ENCODE measurements at regions not wholly inside any gene's neighbourhood (a gene's known extent, or its start where the extent isn't known, plus 50 kb on each side); places are given as distances from the start of the nearest gene placed in this dataset.
"Not testable (repeated sequence)": the region's sequence is repeated elsewhere in the genome, so short reads cannot be mapped to it uniquely, and the experiment has no call there.

- no peak overlapping the region for H3K27ac Mint-ChIP-seq
- DNase-seq: no peak
- H3K36me3 Mint-ChIP-seq (ENCODE audit: low read depth): no peaks in the 10 kb centered on the region
- ATAC-seq: no peak
- no peak overlapping the region for H3K4me3 Mint-ChIP-seq
- no peaks in the 10 kb centered on the region for H3K27me3 Mint-ChIP-seq
- H3K4me1 Mint-ChIP-seq: no peaks in the 10 kb centered on the region
- H3K9me3 Mint-ChIP-seq: peaks cover 4% of the 10 kb centered on the region
Observed at GRCh38 chr14:26655128-26655527, 57.3 kb upstream of the NOVA1 start.

GRCh38 chr14:26663506-26663905 is 65.7 kb upstream of the NOVA1 start:
- no peak overlapping the region for H3K27ac Mint-ChIP-seq
- H3K36me3 Mint-ChIP-seq (ENCODE audit: low read depth): no peaks in the 10 kb centered on the region
- H3K4me1 Mint-ChIP-seq: no peaks in the 10 kb centered on the region
- H3K4me3 Mint-ChIP-seq: no peak overlapping the region
- DNase-seq (no peak), ATAC-seq (no peak)
- H3K9me3 Mint-ChIP-seq: peaks cover 30% of the 10 kb centered on the region
- H3K27me3 Mint-ChIP-seq: no peaks in the 10 kb centered on the region

DNA sequence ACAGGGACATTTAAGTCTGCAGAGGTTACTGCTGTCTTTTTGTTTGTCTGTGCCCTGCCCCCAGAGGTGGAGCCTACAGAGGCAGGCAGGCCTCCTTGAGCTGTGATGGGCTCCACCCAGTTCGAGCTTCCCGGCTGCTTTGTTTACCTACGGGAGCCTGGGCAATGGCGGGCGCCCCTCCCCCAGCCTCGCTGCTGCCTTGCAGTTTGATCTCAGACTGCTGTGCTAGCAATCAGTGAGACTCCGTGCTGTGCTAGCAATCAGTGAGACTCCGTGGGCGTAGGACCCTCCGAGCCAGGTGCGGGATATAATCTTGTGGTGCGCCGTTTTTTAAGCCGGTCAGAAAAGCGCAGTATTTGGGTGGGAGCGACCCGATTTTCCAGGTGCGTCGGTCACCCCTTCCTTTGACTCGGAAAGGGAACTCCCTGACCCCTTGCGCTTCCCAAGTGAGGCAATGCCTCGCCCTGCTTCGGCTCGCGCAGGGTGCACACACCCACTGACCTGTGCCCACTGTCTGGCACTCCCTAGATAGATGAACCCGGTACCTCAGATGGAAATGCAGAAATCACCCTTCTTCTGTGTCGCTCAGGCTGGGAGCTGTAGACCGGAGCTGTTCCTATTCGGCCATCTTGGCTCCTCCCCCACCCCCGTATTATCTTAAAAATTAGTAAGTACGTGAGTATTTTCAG is 81.0 kb upstream of the NOVA1 start:
- H3K27ac Mint-ChIP-seq; DNase-seq; H3K27me3 Mint-ChIP-seq; H3K4me1 Mint-ChIP-seq; ATAC-seq; H3K4me3 Mint-ChIP-seq; H3K36me3 Mint-ChIP-seq (ENCODE audit: low read depth): not testable (repeated sequence)
- H3K9me3 Mint-ChIP-seq: peaks cover 18% of the 10 kb centered on the region

- Mint-ChIP-seq H3K9me3 (peaks cover 7% of the 10 kb centered on the region), H3K27me3 (no peaks in the 10 kb centered on the region), H3K4me3 (no peak overlapping the region), H3K27ac (no peak overlapping the region), H3K4me1 (no peaks in the 10 kb centered on the region), H3K36me3 (ENCODE audit: low read depth) (no peaks in the 10 kb centered on the region)
- no peak for DNase-seq
- ATAC-seq: no peak
Observed at GRCh38 chr14:26685401-26685800, 87.6 kb upstream of the NOVA1 start.

- no peak for DNase-seq
- peaks cover 9% of the 10 kb centered on the region for H3K9me3 Mint-ChIP-seq
- no peak overlapping the region for H3K4me3 Mint-ChIP-seq
- no peak for ATAC-seq
- H3K4me1 Mint-ChIP-seq: no peaks in the 10 kb centered on the region
- no peak overlapping the region for H3K27ac Mint-ChIP-seq
- H3K36me3 Mint-ChIP-seq (ENCODE audit: low read depth): no peaks in the 10 kb centered on the region
- H3K27me3 Mint-ChIP-seq: no peaks in the 10 kb centered on the region
Observed at GRCh38 chr14:26687301-26687837, 89.5 kb upstream of the NOVA1 start.

DNA sequence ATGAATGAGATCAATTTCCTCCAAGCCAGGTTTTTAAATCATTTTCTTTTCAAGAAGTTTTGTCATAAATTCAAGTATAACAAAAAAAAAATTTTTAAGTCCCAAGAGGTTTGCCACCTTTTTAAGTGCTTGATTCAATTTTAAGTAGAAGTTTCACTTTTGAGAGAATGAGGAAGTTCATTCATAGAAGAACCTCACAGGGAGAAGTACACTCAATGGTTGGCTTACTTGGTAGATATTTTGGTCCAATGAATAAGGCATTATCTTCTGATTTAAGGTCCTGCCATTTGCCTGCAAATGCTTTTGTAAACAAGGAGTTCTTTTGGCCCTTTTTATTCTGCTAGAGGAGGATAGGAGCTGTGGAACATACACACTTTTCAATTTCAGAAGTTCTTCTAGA is 96.7 kb upstream of the NOVA1 start:
- ATAC-seq: no peak
- peaks cover 25% of the 10 kb centered on the region for H3K9me3 Mint-ChIP-seq
- no peaks in the 10 kb centered on the region for H3K36me3 Mint-ChIP-seq (ENCODE audit: low read depth)
- H3K27me3 Mint-ChIP-seq: no peaks in the 10 kb centered on the region
- H3K4me3 Mint-ChIP-seq: no peak overlapping the region
- H3K4me1 Mint-ChIP-seq: no peaks in the 10 kb centered on the region
- DNase-seq: no peak
- no peak overlapping the region for H3K27ac Mint-ChIP-seq

- H3K36me3 Mint-ChIP-seq (ENCODE audit: low read depth): no peaks in the 10 kb centered on the region
- peaks cover 16% of the 10 kb centered on the region for H3K9me3 Mint-ChIP-seq
- H3K4me3 Mint-ChIP-seq: no peak overlapping the region
Observed at GRCh38 chr14:26702721-26703230, 104.9 kb upstream of the NOVA1 start.

GRCh38 chr14:26703686-26704366 is 106.0 kb upstream of the NOVA1 start:
- Mint-ChIP-seq H3K9me3 (peaks cover 10% of the 10 kb centered on the region), H3K27me3 (no peaks in the 10 kb centered on the region), H3K4me3 (no peak overlapping the region), H3K27ac (no peak overlapping the region), H3K4me1 (no peaks in the 10 kb centered on the region), H3K36me3 (ENCODE audit: low read depth) (no peaks in the 10 kb centered on the region)
- DNase-seq (no peak), ATAC-seq (no peak)

More at GRCh38 chr14:26702721-26703230, 104.9 kb upstream of the NOVA1 start:
- ATAC-seq (no peak), DNase-seq (no peak)
- no peaks in the 10 kb centered on the region for H3K27me3 Mint-ChIP-seq
- H3K4me1 Mint-ChIP-seq: no peaks in the 10 kb centered on the region
- no peak overlapping the region for H3K27ac Mint-ChIP-seq

- Mint-ChIP-seq H3K36me3 (ENCODE audit: low read depth) (no peaks in the 10 kb centered on the region), H3K9me3 (peaks cover 4% of the 10 kb centered on the region), H3K27ac (no peak overlapping the region), H3K27me3 (no peaks in the 10 kb centered on the region), H3K4me3 (no peak overlapping the region), H3K4me1 (no peaks in the 10 kb centered on the region)
- ATAC-seq (no peak), DNase-seq (no peak)
Observed at GRCh38 chr14:26707234-26707633, 109.4 kb upstream of the NOVA1 start.

- H3K4me3 Mint-ChIP-seq: no peak overlapping the region
- H3K9me3 Mint-ChIP-seq: peaks cover 4% of the 10 kb centered on the region
- ATAC-seq (no peak), DNase-seq (no peak)
- H3K27ac Mint-ChIP-seq: no peak overlapping the region
- H3K36me3 Mint-ChIP-seq (ENCODE audit: low read depth): no peaks in the 10 kb centered on the region
- no peaks in the 10 kb centered on the region for H3K4me1 Mint-ChIP-seq
- H3K27me3 Mint-ChIP-seq: no peaks in the 10 kb centered on the region
Observed at GRCh38 chr14:26709019-26709418, 111.2 kb upstream of the NOVA1 start.

DNA sequence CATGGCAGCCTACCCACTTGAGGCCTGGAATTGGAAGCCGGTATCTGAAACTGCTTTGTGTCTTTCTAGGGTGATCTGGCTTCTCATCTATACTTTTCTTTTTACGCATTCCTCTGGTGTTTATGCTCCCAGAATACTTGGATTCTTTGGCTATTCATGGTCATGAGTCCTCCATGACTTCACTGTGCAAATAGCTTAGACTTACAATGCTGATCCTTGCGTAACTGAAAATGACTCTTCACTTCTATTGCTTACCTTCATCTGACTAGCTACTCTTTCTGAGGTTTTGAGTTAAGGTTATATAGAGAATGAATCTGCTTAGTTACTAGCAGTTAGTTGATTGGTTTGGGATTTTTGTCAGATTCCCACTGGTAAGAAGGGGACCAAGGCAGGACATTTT is 121.7 kb upstream of the NOVA1 start:
- Mint-ChIP-seq H3K9me3 (peaks cover 17% of the 10 kb centered on the region), H3K4me3 (no peak overlapping the region), H3K27ac (no peak overlapping the region), H3K27me3 (no peaks in the 10 kb centered on the region), H3K36me3 (ENCODE audit: low read depth) (no peaks in the 10 kb centered on the region), H3K4me1 (no peaks in the 10 kb centered on the region)
- no peak for ATAC-seq
- no peak for DNase-seq

DNA sequence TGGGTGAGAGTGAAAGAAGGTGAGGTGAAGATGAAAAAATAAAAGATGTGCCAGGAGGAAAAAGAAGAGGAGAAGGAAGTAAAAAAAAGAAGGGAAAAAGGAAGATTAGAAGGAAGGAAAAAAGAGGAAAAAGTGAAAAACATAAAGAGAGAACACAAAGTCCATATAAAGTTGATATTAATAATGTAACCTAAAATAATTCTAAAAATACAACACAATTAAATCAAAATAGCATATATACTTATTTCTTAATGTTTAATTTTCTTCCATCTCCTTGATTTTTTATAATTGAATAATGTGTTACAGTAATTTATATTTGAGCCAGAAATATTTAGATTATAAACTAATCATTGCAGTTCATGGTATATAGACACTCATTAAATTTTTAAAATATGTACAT is 124.4 kb upstream of the NOVA1 start:
- Mint-ChIP-seq H3K9me3 (peaks cover 6% of the 10 kb centered on the region), H3K27ac (no peak overlapping the region), H3K4me1 (no peaks in the 10 kb centered on the region), H3K27me3 (no peaks in the 10 kb centered on the region), H3K4me3 (no peak overlapping the region), H3K36me3 (ENCODE audit: low read depth) (no peaks in the 10 kb centered on the region)
- no peak for ATAC-seq
- no peak for DNase-seq

GRCh38 chr14:26729851-26730250 is 132.0 kb upstream of the NOVA1 start:
- Mint-ChIP-seq H3K9me3 (peaks cover 11% of the 10 kb centered on the region), H3K27ac (no peak overlapping the region), H3K27me3 (no peaks in the 10 kb centered on the region), H3K4me3 (no peak overlapping the region), H3K36me3 (ENCODE audit: low read depth) (no peaks in the 10 kb centered on the region), H3K4me1 (no peaks in the 10 kb centered on the region)
- DNase-seq (no peak), ATAC-seq (no peak)

DNA sequence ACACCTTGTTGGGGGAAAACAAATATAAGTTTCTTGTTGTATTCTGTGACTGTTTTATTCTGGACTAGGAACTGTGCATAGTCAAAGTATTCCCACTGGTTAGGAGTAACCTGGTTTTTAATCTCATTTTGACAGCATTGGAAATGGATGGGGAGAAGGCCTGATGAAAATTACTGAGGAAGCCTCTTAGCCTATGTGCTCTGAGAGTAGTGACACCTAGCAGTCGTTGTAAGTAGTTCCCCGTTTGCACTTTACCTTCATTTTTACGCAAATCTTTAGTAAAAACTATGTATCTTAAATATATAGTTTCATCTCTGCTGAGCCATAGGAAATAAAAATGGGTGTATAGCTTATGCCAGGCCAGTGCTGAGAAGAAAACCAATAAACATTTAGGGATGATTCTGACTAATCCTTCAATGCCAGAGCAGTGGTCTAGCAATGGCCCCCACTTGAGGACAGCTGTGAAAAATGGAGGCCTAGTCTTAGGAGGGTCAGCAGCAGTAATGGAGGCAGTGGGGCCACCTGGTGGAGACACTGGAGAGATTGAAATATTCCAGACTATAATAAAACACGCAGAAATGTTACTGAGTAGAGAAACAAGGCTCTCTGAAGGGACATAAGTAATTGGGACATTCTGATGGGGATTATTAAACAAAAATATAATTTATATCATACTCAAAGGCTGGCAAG is 133.2 kb upstream of the NOVA1 start:
- H3K9me3 Mint-ChIP-seq: peaks cover 11% of the 10 kb centered on the region
- no peak overlapping the region for H3K4me3 Mint-ChIP-seq
- no peak overlapping the region for H3K27ac Mint-ChIP-seq
- no peaks in the 10 kb centered on the region for H3K36me3 Mint-ChIP-seq (ENCODE audit: low read depth)
- H3K27me3 Mint-ChIP-seq: no peaks in the 10 kb centered on the region
- H3K4me1 Mint-ChIP-seq: no peaks in the 10 kb centered on the region
- DNase-seq (no peak), ATAC-seq (no peak)

GRCh38 chr14:26735811-26736210 is 138.0 kb upstream of the NOVA1 start:
- Mint-ChIP-seq H3K36me3 (ENCODE audit: low read depth) (no peaks in the 10 kb centered on the region), H3K27ac (no peak overlapping the region), H3K27me3 (no peaks in the 10 kb centered on the region), H3K4me3 (no peak overlapping the region), H3K9me3 (peaks cover 13% of the 10 kb centered on the region), H3K4me1 (no peaks in the 10 kb centered on the region)
- DNase-seq (no peak), ATAC-seq (no peak)
